Omental fat pad (tissue), 3 donors: ENCODE measurements at regions not wholly inside any gene's neighbourhood (a gene's known extent, or its start where the extent isn't known, plus 50 kb on each side); places are given as distances from the start of the nearest gene placed in this dataset.

Experiments used
- ATAC-seq: fragments of 150-250 bp; one replicate; pipeline ENCODE4 v1.9.1; 2016; ENCODE audit warnings: mild to moderate bottlenecking, moderate library complexity; ENCODE audit not compliant: low FRiP score
- DNase-seq: peaks from one replicate; pipeline ENCODE4 v3.0.0-alpha.2; 2019; ENCODE audit warnings: low spot score
- CTCF ChIP-seq, 3 donors: fragments of 450-650 bp; IDR thresholded peaks; one replicate each; pipeline ENCODE4 v1.5.1; 2016 to 2017; ENCODE audit warnings: antibody characterized with exemption in 3 of 3, mild to moderate bottlenecking in 3 of 3, moderate library complexity in 2 of 3

GRCh38 chr9:74282526-74283253 is 214.4 kb upstream of the RORB start:
- TF ChIP-seq CTCF (IDR thresholded peaks at IDR 0.05): no peak
- ATAC-seq (no peak), DNase-seq (no peak)

- TF ChIP-seq CTCF (IDR thresholded peaks at IDR 0.05): no peak
- no peak for DNase-seq
- no peak for ATAC-seq
These were observed 212.3 kb upstream of the RORB start for GRCh38 chr9:74284581-74285450.

- DNase-seq: no peak
- no peak for ATAC-seq
- no peak for TF ChIP-seq CTCF (IDR thresholded peaks at IDR 0.05)
These were observed 203.7 kb upstream of the RORB start for GRCh38 chr9:74293479-74293878.

- no peak for ATAC-seq
- TF ChIP-seq CTCF (IDR thresholded peaks at IDR 0.05): no peak
These were observed 193.2 kb upstream of the RORB start for GRCh38 chr9:74303945-74304344.

DNA sequence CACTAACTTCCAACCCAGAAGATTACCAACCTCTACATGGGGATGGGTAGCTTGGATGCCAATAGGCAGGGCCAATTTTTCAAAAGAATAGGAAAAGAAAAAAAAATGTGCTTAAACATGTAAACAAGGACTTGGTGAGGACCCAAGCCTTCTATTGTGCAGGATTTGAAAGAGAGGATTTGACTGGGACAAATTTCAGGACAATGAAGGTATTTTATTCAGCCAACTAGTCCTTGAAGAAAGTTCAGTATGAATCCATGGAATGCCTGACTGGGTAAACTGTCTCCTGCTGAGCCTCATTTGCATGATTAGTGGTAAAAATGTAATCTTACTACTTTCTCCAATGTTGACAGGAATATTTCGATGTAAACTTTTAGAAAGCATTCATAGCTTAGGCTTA is 192.5 kb upstream of the RORB start:
- no peak for DNase-seq
- TF ChIP-seq CTCF (IDR thresholded peaks at IDR 0.05): no peak
- no peak for ATAC-seq

More at GRCh38 chr9:74303945-74304344, 193.2 kb upstream of the RORB start:
- no peak for DNase-seq

- no peak for ATAC-seq
- no peak for TF ChIP-seq CTCF (IDR thresholded peaks at IDR 0.05)
- no peak for DNase-seq
These were observed 187.5 kb upstream of the RORB start for GRCh38 chr9:74309654-74310053.
